HG03354 (cell line): ENCODE measurements at regions not wholly inside any gene's neighbourhood (a gene's known extent, or its start where the extent isn't known, plus 50 kb on each side); places are given as distances from the start of the nearest gene placed in this dataset.

Experiments used
- ATAC-seq: cut with Tn5 transposase; IDR thresholded peaks from one replicate; pipeline ENCODE4 v1.9.1; 2021; ENCODE audit warnings: mild to moderate bottlenecking; ENCODE audit not compliant: unreplicated experiment, poor library complexity, severe bottlenecking

GRCh38 chr13:111597618-111598017 lies 277.2 kb downstream of the TEX29 start:
- no peak for ATAC-seq

- no peak for ATAC-seq
These were observed 278.3 kb downstream of the TEX29 start for GRCh38 chr13:111598747-111599146.

GRCh38 chr13:111599791-111600190 lies 279.3 kb downstream of the TEX29 start:
- ATAC-seq: no peak

GRCh38 chr13:111602874-111603273 lies 282.4 kb downstream of the TEX29 start:
- no peak for ATAC-seq

- ATAC-seq: no peak
These were observed 283.7 kb downstream of the TEX29 start for GRCh38 chr13:111604097-111604496.

- no peak for ATAC-seq
These were observed 288.1 kb downstream of the TEX29 start for GRCh38 chr13:111608556-111608955.

GRCh38 chr13:111609631-111610030 lies 289.2 kb downstream of the TEX29 start:
- ATAC-seq: no peak

GRCh38 chr13:111610081-111610480 lies 289.6 kb downstream of the TEX29 start:
- ATAC-seq: no peak

GRCh38 chr13:111610879-111611278 lies 290.4 kb downstream of the TEX29 start:
- ATAC-seq: no peak

GRCh38 chr13:111611651-111612050 lies 291.2 kb downstream of the TEX29 start:
- no peak for ATAC-seq

- no peak for ATAC-seq
These were observed 292.4 kb downstream of the TEX29 start for GRCh38 chr13:111612886-111613285.

GRCh38 chr13:111614009-111614408 lies 293.6 kb downstream of the TEX29 start:
- no peak for ATAC-seq

- ATAC-seq: no peak
These were observed 294.2 kb downstream of the TEX29 start for GRCh38 chr13:111614613-111615012.

- no peak for ATAC-seq
These were observed 295.8 kb downstream of the TEX29 start for GRCh38 chr13:111616203-111616602.

GRCh38 chr13:111620166-111620565 lies 299.7 kb downstream of the TEX29 start:
- ATAC-seq: no peak

GRCh38 chr13:111620586-111620985 lies 300.1 kb downstream of the TEX29 start:
- no peak for ATAC-seq

- ATAC-seq: no peak
These were observed 300.7 kb downstream of the TEX29 start for GRCh38 chr13:111621164-111621563.

GRCh38 chr13:111622051-111622531 lies 301.6 kb downstream of the TEX29 start:
- no peak for ATAC-seq

- ATAC-seq: no peak
These were observed 302.8 kb downstream of the TEX29 start for GRCh38 chr13:111623208-111623607.

GRCh38 chr13:111623743-111624505 lies 303.5 kb downstream of the TEX29 start:
- no peak for ATAC-seq

GRCh38 chr13:111625526-111626315 lies 305.3 kb downstream of the TEX29 start:
- ATAC-seq: no peak
